HG02870 (cell line): ENCODE measurements at regions not wholly inside any gene's neighbourhood (a gene's known extent, or its start where the extent isn't known, plus 50 kb on each side); places are given as distances from the start of the nearest gene placed in this dataset.
A peak's percentile ranks its signal among the peaks of the same experiment; 100 is the strongest.

ENCODE experiments used
- ATAC-seq: cut with Tn5 transposase; IDR thresholded peaks from one replicate; pipeline ENCODE4 v1.9.1; 2021; ENCODE audit warnings: mild to moderate bottlenecking, moderate library complexity; ENCODE audit not compliant: unreplicated experiment

- no peak for ATAC-seq
These were observed 139.2 kb upstream of the EOMES start for GRCh38 chr3:27861046-27862036.

GRCh38 chr3:27865731-27866130, 143.6 kb upstream of the EOMES start:
- ATAC-seq, result no peak

- ATAC-seq, result no peak
These were observed 147.0 kb upstream of the EOMES start for GRCh38 chr3:27869152-27869551.

- ATAC-seq, result no peak
These were observed 155.2 kb upstream of the EOMES start for GRCh38 chr3:27877061-27878013.

GRCh38 chr3:27878014-27878383, 155.9 kb upstream of the EOMES start:
- no peak for ATAC-seq

GRCh38 chr3:27880969-27881892, 159.1 kb upstream of the EOMES start:
- peak; percentile 38 for ATAC-seq

- ATAC-seq, result no peak
These were observed 161.1 kb upstream of the EOMES start for GRCh38 chr3:27883266-27883665.

GRCh38 chr3:27885641-27886040, 163.5 kb upstream of the EOMES start:
- ATAC-seq, result no peak

- ATAC-seq, result no peak
These were observed 166.4 kb upstream of the EOMES start for GRCh38 chr3:27888562-27888961.

- no peak for ATAC-seq
These were observed 167.6 kb upstream of the EOMES start for GRCh38 chr3:27889745-27890144.

- no peak for ATAC-seq
These were observed 178.2 kb upstream of the EOMES start for GRCh38 chr3:27900316-27900715.

GRCh38 chr3:27903446-27903845, 181.3 kb upstream of the EOMES start:
- ATAC-seq, result no peak

- no peak for ATAC-seq
These were observed 183.5 kb upstream of the EOMES start for GRCh38 chr3:27905625-27906024.

GRCh38 chr3:27907148-27907547, 185.0 kb upstream of the EOMES start:
- ATAC-seq, result no peak

GRCh38 chr3:27907929-27908328, 185.8 kb upstream of the EOMES start:
- no peak for ATAC-seq

- ATAC-seq, result no peak
These were observed 188.3 kb upstream of the EOMES start for GRCh38 chr3:27910456-27910855.

- ATAC-seq, result no peak
These were observed 192.1 kb upstream of the EOMES start for GRCh38 chr3:27914199-27914598.

- ATAC-seq, result no peak
These were observed 201.4 kb upstream of the EOMES start for GRCh38 chr3:27923349-27924068.

- no peak for ATAC-seq
These were observed 205.8 kb upstream of the EOMES start for GRCh38 chr3:27927882-27928281.

- no peak for ATAC-seq
These were observed 208.0 kb upstream of the EOMES start for GRCh38 chr3:27930052-27930602.
